CD14-positive monocyte (primary cell): ENCODE measurements at regions not wholly inside any gene's neighbourhood (a gene's known extent, or its start where the extent isn't known, plus 50 kb on each side); places are given as distances from the start of the nearest gene placed in this dataset.

Source experiments
- DNase-seq, 3 donors: peaks; one replicate each; pipeline ENCODE4 v3.0.0-alpha.2; 2011 to 2022
- H2AFZ ChIP-seq: 2 replicates; pipeline ENCODE4 v1.6.0; 2012; ENCODE audit warnings: mild to moderate bottlenecking, low read depth, low read length, inconsistent platforms; ENCODE audit not compliant: insufficient read depth, poor library complexity, severe bottlenecking
- H3K27ac ChIP-seq, 2 donors: 1 replicate in 1 of 2; 2 replicates in 1 of 2; pipeline ENCODE4 v1.5.1; 2012 to 2013; ENCODE audit warnings: low read length in 2 of 2, control low read depth in 1 of 2, inconsistent platforms in 1 of 2, low read depth in 1 of 2, mild to moderate bottlenecking in 1 of 2
- H3K27me3 ChIP-seq, 2 donors: one replicate each; pipeline versions ENCODE4 v1.6.0 to v1.6.1; 2011 to 2013; ENCODE audit warnings: low read length in 2 of 2; ENCODE audit not compliant: control insufficient read depth in 2 of 2, insufficient read depth in 2 of 2
- H3K36me3 ChIP-seq, 2 donors: replicated peaks in 1 of 2; 1 replicate in 1 of 2; 2 replicates in 1 of 2; pipeline versions ENCODE4 v1.5.1 to v1.6.1; 2012 to 2013; ENCODE audit warnings: low read length in 2 of 2, control low read depth in 1 of 2, inconsistent platforms in 1 of 2, mild to moderate bottlenecking in 1 of 2; ENCODE audit not compliant: insufficient read depth in 2 of 2, control insufficient read depth in 1 of 2
- H3K4me1 ChIP-seq, 2 donors: 1 replicate in 1 of 2; 2 replicates in 1 of 2; pipeline versions ENCODE4 v1.5.1 to v1.6.1; 2012 to 2013; ENCODE audit warnings: low read length in 2 of 2, control low read depth in 1 of 2, inconsistent platforms in 1 of 2, mild to moderate bottlenecking in 1 of 2, moderate library complexity in 1 of 2; ENCODE audit not compliant: insufficient read depth in 2 of 2, control insufficient read depth in 1 of 2
- H3K4me2 ChIP-seq: replicated peaks from 2 replicates; pipeline ENCODE3; 2012; ENCODE audit warnings: low read length, moderate library complexity, mild to moderate bottlenecking; ENCODE audit not compliant: poor library complexity, severe bottlenecking; ENCODE audit errors: extremely low read depth
- H3K4me3 ChIP-seq, 3 experiments: fragments of 200-600 bp in 1 of 3; sonication (generic) in 1 of 3; replicated peaks in 1 of 3; 1 replicate in 2 of 3; 2 replicates in 1 of 3; pipeline ENCODE4 v1.5.1; 2011 to 2013; ENCODE audit warnings: low read length in 3 of 3, mild to moderate bottlenecking in 3 of 3, control low read depth in 2 of 3, low read depth in 2 of 3, inconsistent platforms in 1 of 3, moderate library complexity in 1 of 3
- H3K79me2 ChIP-seq: 2 replicates; pipeline ENCODE4 v1.6.0; 2012; ENCODE audit warnings: mild to moderate bottlenecking, control low read depth, inconsistent platforms, low read length, moderate library complexity; ENCODE audit not compliant: insufficient read depth
- H3K9ac ChIP-seq: 2 replicates; pipeline ENCODE4 v1.6.0; 2017; ENCODE audit warnings: low read length, mild to moderate bottlenecking; ENCODE audit not compliant: insufficient read depth, poor library complexity, severe bottlenecking
- H3K9me3 ChIP-seq, 2 donors: replicated peaks in 1 of 2; 1 replicate in 1 of 2; 2 replicates in 1 of 2; pipeline versions ENCODE4 v1.5.1 to v1.6.1; 2012 to 2013; ENCODE audit warnings: low read length in 2 of 2, control low read depth in 1 of 2; ENCODE audit not compliant: control insufficient read depth in 1 of 2, insufficient read depth in 1 of 2
- H4K20me1 ChIP-seq: 2 replicates; pipeline ENCODE4 v1.6.0; 2012; ENCODE audit warnings: mild to moderate bottlenecking, low read length, control low read depth, moderate library complexity; ENCODE audit not compliant: insufficient read depth
- H3K27ac Mint-ChIP-seq, 7 donors: one replicate each; pipeline ENCODE4 v1.8.0; 2020; ENCODE audit warnings: mild to moderate bottlenecking in 7 of 7, mixed read lengths in 7 of 7, moderate library complexity in 6 of 7, inconsistent platforms in 2 of 7
- H3K27me3 Mint-ChIP-seq, 3 donors: one replicate each; pipeline ENCODE4 v1.8.0; 2021 to 2022; ENCODE audit warnings: low read depth in 3 of 3, mild to moderate bottlenecking in 3 of 3, mixed read lengths in 3 of 3, moderate library complexity in 3 of 3, inconsistent platforms in 1 of 3
- H3K36me3 Mint-ChIP-seq, 2 donors: one replicate each; pipeline ENCODE4 v1.8.0; 2020; ENCODE audit warnings: mixed read lengths in 2 of 2, inconsistent platforms in 1 of 2, mild to moderate bottlenecking in 1 of 2
- H3K4me1 Mint-ChIP-seq: one replicate; pipeline ENCODE4 v1.8.0; 2020; ENCODE audit warnings: mild to moderate bottlenecking, mixed read lengths
- H3K4me3 Mint-ChIP-seq, 2 donors: one replicate each; pipeline ENCODE4 v1.8.0; 2020; ENCODE audit warnings: mild to moderate bottlenecking in 2 of 2, mixed read lengths in 2 of 2, moderate library complexity in 1 of 2
- H3K9me3 Mint-ChIP-seq, 7 donors: one replicate each; pipeline ENCODE4 v1.8.0; 2020 to 2022; ENCODE audit warnings: mixed read lengths in 7 of 7, mild to moderate bottlenecking in 6 of 7, moderate library complexity in 6 of 7, inconsistent platforms in 2 of 7
- CTCF ChIP-seq: fragments of 200-600 bp; IDR thresholded peaks from one replicate; pipeline ENCODE4 v1.8.0; 2022; ENCODE audit warnings: antibody characterized with exemption, mild to moderate bottlenecking
- WGBS: methylation state at CpG from one replicate; pipeline ENCODE4 v1.1.5; 2013; ENCODE audit warnings: missing lambda C conversion rate; ENCODE audit not compliant: insufficient coverage; 5-methylcytosine and 5-hydroxymethylcytosine counted together
- intact Hi-C, 2 donors: fragments of 100-400 bp; cut with micrococcal nuclease; formaldehyde crosslinking; loops; one replicate each; pipeline versions ENCODE4 v1.15.0 to v1.15.1; 2023

- no peak for TF ChIP-seq CTCF
- no CpG with 5 or more reads among the region's 2 CpGs for WGBS
- no peaks in the 10 kb centered on the region for H3K27me3 ChIP-seq
These were observed 90.1 kb upstream of the RAB12 start for GRCh38 chr18:8519102-8519501.

GRCh38 chr18:8520266-8520665 is 89.0 kb upstream of the RAB12 start:
- no peaks in the 10 kb centered on the region for H3K36me3 ChIP-seq
- no peaks in the 10 kb centered on the region for H4K20me1 ChIP-seq
- no peak overlapping the region for H3K9ac ChIP-seq
- no peak overlapping the region for H3K4me2 ChIP-seq
- H3K4me1 ChIP-seq = peaks cover 0 to 8% of the 10 kb centered on the region in 2 donors
- WGBS = no CpG with 5 or more reads among the region's 1 CpG
- no peak overlapping the region for H3K27ac Mint-ChIP-seq
- peaks cover 0 to 4% of the 10 kb centered on the region in 2 donors for H3K9me3 ChIP-seq
- H3K27ac ChIP-seq = no peak overlapping the region
- TF ChIP-seq CTCF = no peak
- peaks cover 4% of the 10 kb centered on the region for H3K4me1 Mint-ChIP-seq
- peaks cover 0 to 12% (median 5%) of the 10 kb centered on the region in 3 donors for H3K27me3 Mint-ChIP-seq
- H3K9me3 Mint-ChIP-seq = peaks cover 3 to 19% (median 6%) of the 10 kb centered on the region in 7 donors
- no peak overlapping the region for H2AFZ ChIP-seq
- no peaks in the 10 kb centered on the region for H3K27me3 ChIP-seq
- H3K79me2 ChIP-seq = no peaks in the 10 kb centered on the region
- H3K36me3 Mint-ChIP-seq = no peaks in the 10 kb centered on the region
- DNase-seq = no peak
- no peak overlapping the region for H3K4me3 Mint-ChIP-seq
- intact Hi-C loops = no loop called here
- no peak overlapping the region for H3K4me3 ChIP-seq

More at GRCh38 chr18:8519102-8519501, 90.1 kb upstream of the RAB12 start:
- Mint-ChIP-seq H3K9me3 (peaks cover 3 to 19% (median 6%) of the 10 kb centered on the region in 7 donors), H3K27ac (no peak overlapping the region), H3K27me3 (peaks cover 0 to 8% (median 5%) of the 10 kb centered on the region in 3 donors), H3K4me3 (no peak overlapping the region), H3K36me3 (no peaks in the 10 kb centered on the region), H3K4me1 (peaks cover 3% of the 10 kb centered on the region)
- no peak for DNase-seq
- Histone ChIP-seq H3K4me1 (peaks cover 0 to 6% of the 10 kb centered on the region in 2 donors), H3K36me3 (no peaks in the 10 kb centered on the region), H3K9ac (no peak overlapping the region), H3K4me3 (no peak overlapping the region), H2AFZ (no peak overlapping the region), H3K79me2 (no peaks in the 10 kb centered on the region), H3K9me3 (peaks cover 0 to 4% of the 10 kb centered on the region in 2 donors), H3K4me2 (no peak overlapping the region), H3K27ac (no peak overlapping the region), H4K20me1 (no peaks in the 10 kb centered on the region)
- intact Hi-C loops = no loop called here
